Neural cell (in vitro differentiated cells): ENCODE measurements at regions not wholly inside any gene's neighbourhood (a gene's known extent, or its start where the extent isn't known, plus 50 kb on each side); places are given as distances from the start of the nearest gene placed in this dataset.

Source experiments
- H2AFZ ChIP-seq: fragments of 200-600, 300-800 bp; sonication (generic), shearing (Covaris generic); 2 replicates; pipeline ENCODE4 v1.6.0; 2014; ENCODE audit warnings: low read depth, mild to moderate bottlenecking, antibody characterized with exemption, low read length, moderate library complexity
- H3F3A ChIP-seq: fragments of 200-600 bp; shearing (Covaris generic); 2 replicates; pipeline ENCODE4 v1.6.1; 2016; ENCODE audit warnings: mild to moderate bottlenecking, moderate library complexity, mixed read lengths, antibody characterized with exemption, low read length; ENCODE audit not compliant: insufficient read depth, poor library complexity, severe bottlenecking
- H3K27ac ChIP-seq: fragments of 200-600, 300-800 bp; sonication (generic), shearing (Covaris generic); 2 replicates; pipeline ENCODE4 v1.5.1; 2014; ENCODE audit warnings: mild to moderate bottlenecking, low read length, moderate library complexity
- H3K27me3 ChIP-seq: fragments of 300-800, 200-600 bp; sonication (generic), shearing (Covaris generic); 2 replicates; pipeline ENCODE4 v1.6.0; 2014; ENCODE audit warnings: mild to moderate bottlenecking, low read depth, low read length, moderate library complexity; ENCODE audit not compliant: insufficient read depth
- H3K36me3 ChIP-seq: fragments of 300-800, 200-600 bp; sonication (generic), shearing (Covaris generic); 2 replicates; pipeline ENCODE4 v1.5.1; 2014; ENCODE audit warnings: mild to moderate bottlenecking, antibody characterized with exemption, low read length, moderate library complexity; ENCODE audit not compliant: insufficient read depth
- H3K4me2 ChIP-seq: fragments of 300-800, 200-600 bp; sonication (generic), shearing (Covaris generic); 2 replicates; pipeline ENCODE4 v1.6.0; 2014; ENCODE audit warnings: mild to moderate bottlenecking, low read length
- H3K4me3 ChIP-seq: fragments of 300-800, 200-600 bp; sonication (generic), shearing (Covaris generic); 2 replicates; pipeline ENCODE4 v1.5.1; 2014; ENCODE audit warnings: mild to moderate bottlenecking, low read length, moderate library complexity
- H3K79me2 ChIP-seq: fragments of 200-600 bp; shearing (Covaris generic); replicated peaks from 2 replicates; pipeline ENCODE4 v1.6.0; 2014; ENCODE audit warnings: mild to moderate bottlenecking, low read length, moderate library complexity; ENCODE audit not compliant: insufficient read depth
- H3K9ac ChIP-seq: fragments of 300-800, 200-600 bp; sonication (generic), shearing (Covaris generic); 2 replicates; pipeline ENCODE4 v1.6.1; 2016; ENCODE audit warnings: mild to moderate bottlenecking, low read length, mixed read lengths
- H3K9me2 ChIP-seq: fragments of 200-600 bp; shearing (Covaris generic); 2 replicates; pipeline ENCODE4 v1.6.1; 2016; ENCODE audit warnings: mild to moderate bottlenecking, low read length, mixed read lengths; ENCODE audit not compliant: insufficient read depth
- H3K9me3 ChIP-seq: fragments of 200-600, 300-800 bp; sonication (generic), shearing (Covaris generic); 2 replicates; pipeline ENCODE4 v1.6.1; 2016; ENCODE audit warnings: mild to moderate bottlenecking, mixed run types, low read length, moderate library complexity, mixed read lengths
- H4K20me1 ChIP-seq: fragments of 200-600 bp; shearing (Covaris generic); 2 replicates; pipeline ENCODE4 v1.6.1; 2016; ENCODE audit warnings: mild to moderate bottlenecking, mixed run types; ENCODE audit not compliant: insufficient read depth
- CTCF ChIP-seq: fragments of 450-650 bp; IDR thresholded peaks from 2 replicates; pipeline ENCODE4 v1.5.1; 2014; ENCODE audit warnings: antibody characterized with exemption, mild to moderate bottlenecking, moderate library complexity; ENCODE audit not compliant: poor library complexity, severe bottlenecking
- EP300 ChIP-seq: fragments of 450-650 bp; conservative IDR thresholded peaks from 2 replicates; pipeline ENCODE4 v1.6.1; 2014; ENCODE audit warnings: antibody characterized with exemption, mild to moderate bottlenecking, moderate library complexity; ENCODE audit not compliant: poor library complexity, severe bottlenecking
- EZH2 ChIP-seq: fragments of 200-600, 300-800 bp; shearing (Covaris generic), sonication (generic); IDR thresholded peaks from 2 replicates; pipeline ENCODE4 v1.6.1; 2014; ENCODE audit warnings: antibody characterized with exemption, low read length, borderline replicate concordance, mild to moderate bottlenecking; ENCODE audit not compliant: insufficient read depth, poor library complexity, severe bottlenecking
- MXI1 ChIP-seq: fragments of 450-650 bp; conservative IDR thresholded peaks from 2 replicates; pipeline ENCODE4 v1.6.1; 2014; ENCODE audit warnings: antibody characterized with exemption, mild to moderate bottlenecking; ENCODE audit not compliant: poor library complexity, severe bottlenecking
- POLR2AphosphoS5 ChIP-seq: IDR thresholded peaks from 2 replicates; pipeline ENCODE4 v1.6.1; 2012
- RAD21 ChIP-seq: fragments of 450-650 bp; conservative IDR thresholded peaks from 2 replicates; pipeline ENCODE4 v1.6.1; 2014; ENCODE audit warnings: antibody characterized with exemption, mild to moderate bottlenecking, moderate library complexity
- REST ChIP-seq: IDR thresholded peaks from 2 replicates; pipeline ENCODE4 v1.6.1; 2012; ENCODE audit warnings: borderline replicate concordance
- SMC3 ChIP-seq: fragments of 450-650 bp; conservative IDR thresholded peaks from 2 replicates; pipeline ENCODE4 v1.6.1; 2014; ENCODE audit warnings: antibody characterized with exemption, mild to moderate bottlenecking, moderate library complexity; ENCODE audit not compliant: poor library complexity
- TAF1 ChIP-seq: IDR thresholded peaks from 2 replicates; pipeline ENCODE4 v1.6.1; 2012; ENCODE audit warnings: low read depth

GRCh38 chr4:147088146-147088545, 142.5 kb upstream of the TTC29 start:
- no peak overlapping the region for H2AFZ ChIP-seq
- H3K36me3 ChIP-seq = no peaks in the 10 kb centered on the region
- no peaks in the 10 kb centered on the region for H3K79me2 ChIP-seq
- TF ChIP-seq EP300 (no peak), CTCF (no peak), REST (no peak), RAD21 (no peak), POLR2AphosphoS5 (no peak), MXI1 (no peak), EZH2 (no peak), SMC3 (no peak), TAF1 (no peak)
- H3K9me3 ChIP-seq = no peaks in the 10 kb centered on the region
- no peaks in the 10 kb centered on the region for H3K27me3 ChIP-seq
- H3K4me3 ChIP-seq = no peak overlapping the region
- H3K9ac ChIP-seq = no peak overlapping the region
- H3F3A ChIP-seq = no peaks in the 10 kb centered on the region
- H3K4me2 ChIP-seq = no peak overlapping the region
- no peaks in the 10 kb centered on the region for H3K9me2 ChIP-seq
- no peak overlapping the region for H3K27ac ChIP-seq
- H4K20me1 ChIP-seq = no peaks in the 10 kb centered on the region

GRCh38 chr4:147090486-147090885, 144.8 kb upstream of the TTC29 start:
- no peaks in the 10 kb centered on the region for H3K9me3 ChIP-seq
- no peaks in the 10 kb centered on the region for H4K20me1 ChIP-seq
- H3K4me3 ChIP-seq = no peak overlapping the region
- H3F3A ChIP-seq = no peaks in the 10 kb centered on the region
- no peak overlapping the region for H3K9ac ChIP-seq
- no peak for TF ChIP-seq CTCF
- no peak for TF ChIP-seq EZH2
- TF ChIP-seq EP300 = no peak
- no peak for TF ChIP-seq MXI1
- no peak for TF ChIP-seq REST
- TF ChIP-seq SMC3 = no peak
- TF ChIP-seq TAF1 = no peak
- no peak for TF ChIP-seq RAD21
- TF ChIP-seq POLR2AphosphoS5 = no peak
- no peaks in the 10 kb centered on the region for H3K36me3 ChIP-seq
- H2AFZ ChIP-seq = no peak overlapping the region
- H3K79me2 ChIP-seq = no peaks in the 10 kb centered on the region
- H3K4me2 ChIP-seq = no peak overlapping the region
- H3K27me3 ChIP-seq = no peaks in the 10 kb centered on the region
- no peaks in the 10 kb centered on the region for H3K9me2 ChIP-seq
- no peak overlapping the region for H3K27ac ChIP-seq
